H1 (cell line): ENCODE measurements at regions not wholly inside any gene's neighbourhood (a gene's known extent, or its start where the extent isn't known, plus 50 kb on each side); places are given as distances from the start of the nearest gene placed in this dataset.

Source experiments
- CREB1 ChIP-seq: IDR thresholded peaks from 2 replicates; pipeline ENCODE4 v1.6.1; 2012; ENCODE audit warnings: inconsistent platforms
- EGR1 ChIP-seq: IDR thresholded peaks from 2 replicates; pipeline ENCODE4 v1.6.1; 2011; ENCODE audit warnings: low read depth, low read length, borderline replicate concordance
- KDM1A ChIP-seq: fragments of 200-600, 300-600 bp; sonication (generic); IDR thresholded peaks from 2 replicates; pipeline ENCODE4 v1.7.1; 2016; ENCODE audit warnings: mild to moderate bottlenecking, low read length, borderline replicate concordance
- POLR2A ChIP-seq, 2 experiments: IDR thresholded peaks; 1 replicate in 1 of 2; 2 replicates in 1 of 2; pipeline ENCODE4 v1.6.1; 2011; ENCODE audit warnings: low read depth in 2 of 2, low read length in 2 of 2, mild to moderate bottlenecking in 2 of 2; ENCODE audit errors: control extremely low read depth in 1 of 2
- RAD21 ChIP-seq, 2 experiments: IDR thresholded peaks in 1 of 2; conservative IDR thresholded peaks in 1 of 2; 2 replicates each; pipeline ENCODE4 v1.6.1; 2011; ENCODE audit warnings: low read depth in 2 of 2, low read length in 2 of 2, improper control_type of control experiment in 1 of 2, inconsistent platforms in 1 of 2, mild to moderate bottlenecking in 1 of 2, moderate library complexity in 1 of 2
- RFX5 ChIP-seq: IDR thresholded peaks from 2 replicates; pipeline ENCODE4 v1.6.1; 2011; ENCODE audit warnings: low read depth, low read length, improper control_type of control experiment, borderline replicate concordance
- SUZ12 ChIP-seq: fragments of 200-600 bp; sonication (generic); IDR thresholded peaks from 2 replicates; pipeline ENCODE4 v1.6.1; 2012; ENCODE audit warnings: mild to moderate bottlenecking, inconsistent platforms, low read length, moderate library complexity, mixed read lengths
- TBP ChIP-seq: IDR thresholded peaks from 2 replicates; pipeline ENCODE4 v1.6.1; 2011; ENCODE audit warnings: low read depth, low read length, improper control_type of control experiment
- ZNF274 ChIP-seq: IDR thresholded peaks from 2 replicates; pipeline ENCODE4 v1.7.0; 2012; ENCODE audit warnings: low read length, borderline replicate concordance; ENCODE audit errors: extremely low read depth
- TF ChIP-seq, protein P1 (sequence below), 3 experiments: IDR thresholded peaks; 1 replicate in 2 of 3; 2 replicates in 1 of 3; pipeline versions ENCODE4 v1.5.1 to v1.6.1; 2011; ENCODE audit warnings: low read length in 3 of 3, mild to moderate bottlenecking in 3 of 3, inconsistent platforms in 2 of 3, low read depth in 1 of 3, moderate library complexity in 1 of 3; ENCODE audit not compliant: insufficient read depth in 1 of 3; ENCODE audit errors: control extremely low read depth in 1 of 3
- TF ChIP-seq, protein P2 (sequence below): IDR thresholded peaks from 2 replicates; pipeline ENCODE4 v1.6.1; 2011; ENCODE audit warnings: low read depth, mild to moderate bottlenecking, low read length; ENCODE audit not compliant: insufficient read depth

DNA sequence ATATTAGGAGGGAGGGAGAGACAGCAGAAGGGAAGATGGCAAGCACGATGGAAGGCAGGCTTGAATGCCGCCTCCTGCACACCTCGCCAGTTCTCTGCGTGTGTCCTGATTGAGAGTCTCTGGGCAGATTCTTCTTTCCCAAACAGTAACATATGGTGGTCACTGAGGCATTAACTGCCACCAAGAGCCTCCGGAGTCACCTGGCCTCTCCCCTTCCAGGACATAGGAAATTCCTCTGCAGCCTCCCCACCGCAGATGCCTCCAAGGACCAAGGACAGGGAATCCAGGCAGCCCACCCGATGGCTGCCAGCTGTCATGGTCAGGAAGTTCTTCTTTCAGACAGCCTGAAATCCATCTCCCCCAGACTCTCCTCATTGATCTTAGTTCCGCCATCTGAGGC lies 149.3 kb downstream of the ENGASE start:
- no peak for TF ChIP-seq RFX5
- TF ChIP-seq, protein P1, sequence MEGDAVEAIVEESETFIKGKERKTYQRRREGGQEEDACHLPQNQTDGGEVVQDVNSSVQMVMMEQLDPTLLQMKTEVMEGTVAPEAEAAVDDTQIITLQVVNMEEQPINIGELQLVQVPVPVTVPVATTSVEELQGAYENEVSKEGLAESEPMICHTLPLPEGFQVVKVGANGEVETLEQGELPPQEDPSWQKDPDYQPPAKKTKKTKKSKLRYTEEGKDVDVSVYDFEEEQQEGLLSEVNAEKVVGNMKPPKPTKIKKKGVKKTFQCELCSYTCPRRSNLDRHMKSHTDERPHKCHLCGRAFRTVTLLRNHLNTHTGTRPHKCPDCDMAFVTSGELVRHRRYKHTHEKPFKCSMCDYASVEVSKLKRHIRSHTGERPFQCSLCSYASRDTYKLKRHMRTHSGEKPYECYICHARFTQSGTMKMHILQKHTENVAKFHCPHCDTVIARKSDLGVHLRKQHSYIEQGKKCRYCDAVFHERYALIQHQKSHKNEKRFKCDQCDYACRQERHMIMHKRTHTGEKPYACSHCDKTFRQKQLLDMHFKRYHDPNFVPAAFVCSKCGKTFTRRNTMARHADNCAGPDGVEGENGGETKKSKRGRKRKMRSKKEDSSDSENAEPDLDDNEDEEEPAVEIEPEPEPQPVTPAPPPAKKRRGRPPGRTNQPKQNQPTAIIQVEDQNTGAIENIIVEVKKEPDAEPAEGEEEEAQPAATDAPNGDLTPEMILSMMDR (IDR thresholded peaks at IDR 0.05; ENCODE audit: control extremely low read depth in 1 of 3, insufficient read depth in 1 of 3, low read depth in 1 of 3, low read length in 3 of 3) = no peak
- no peak for TF ChIP-seq RAD21 (IDR thresholded peaks at IDR 0.05 in 1 of 2, conservative IDR thresholded peaks at IDR 0.05 in 1 of 2; ENCODE audit: low read depth in 2 of 2, low read length in 2 of 2)
- TF ChIP-seq, protein P2, sequence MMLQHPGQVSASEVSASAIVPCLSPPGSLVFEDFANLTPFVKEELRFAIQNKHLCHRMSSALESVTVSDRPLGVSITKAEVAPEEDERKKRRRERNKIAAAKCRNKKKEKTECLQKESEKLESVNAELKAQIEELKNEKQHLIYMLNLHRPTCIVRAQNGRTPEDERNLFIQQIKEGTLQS = no peak
- no peak for TF ChIP-seq TBP
- TF ChIP-seq POLR2A (IDR thresholded peaks at IDR 0.05; ENCODE audit: control extremely low read depth in 1 of 2, low read depth in 2 of 2, low read length in 2 of 2) = no peak
- no peak for TF ChIP-seq EGR1
- TF ChIP-seq CREB1 = no peak
- no peak for TF ChIP-seq KDM1A
- TF ChIP-seq SUZ12 = no peak
- no peak for TF ChIP-seq ZNF274
